BE2C (cell line): ENCODE measurements at regions not wholly inside any gene's neighbourhood (a gene's known extent, or its start where the extent isn't known, plus 50 kb on each side); places are given as distances from the start of the nearest gene placed in this dataset.

Experiments
- DNase-seq: peaks from one replicate; pipeline ENCODE4 v3.0.0-alpha.2; 2020
- H3K27me3 ChIP-seq: fragments of 250-450 bp; sonication (Bioruptor Pico); 2 replicates; pipeline ENCODE4 v1.5.1; 2020; ENCODE audit warnings: mild to moderate bottlenecking
- H3K36me3 ChIP-seq: fragments of 250-450 bp; sonication (Bioruptor Pico); 2 replicates; pipeline ENCODE4 v1.5.1; 2020; ENCODE audit warnings: mild to moderate bottlenecking
- H3K4me1 ChIP-seq: fragments of 250-450 bp; sonication (Bioruptor Pico); 2 replicates; pipeline ENCODE4 v1.5.1; 2020
- H3K4me3 ChIP-seq: 2 replicates; pipeline ENCODE4 v1.5.1; 2011; ENCODE audit warnings: low read depth, low read length
- H3K9me3 ChIP-seq: fragments of 250-450 bp; sonication (Bioruptor Pico); 2 replicates; pipeline ENCODE4 v1.5.1; 2020
- TF ChIP-seq, protein P1 (sequence below): IDR thresholded peaks from 2 replicates; pipeline ENCODE4 v1.5.1; 2012; ENCODE audit warnings: mild to moderate bottlenecking, low read depth, low read length

DNA sequence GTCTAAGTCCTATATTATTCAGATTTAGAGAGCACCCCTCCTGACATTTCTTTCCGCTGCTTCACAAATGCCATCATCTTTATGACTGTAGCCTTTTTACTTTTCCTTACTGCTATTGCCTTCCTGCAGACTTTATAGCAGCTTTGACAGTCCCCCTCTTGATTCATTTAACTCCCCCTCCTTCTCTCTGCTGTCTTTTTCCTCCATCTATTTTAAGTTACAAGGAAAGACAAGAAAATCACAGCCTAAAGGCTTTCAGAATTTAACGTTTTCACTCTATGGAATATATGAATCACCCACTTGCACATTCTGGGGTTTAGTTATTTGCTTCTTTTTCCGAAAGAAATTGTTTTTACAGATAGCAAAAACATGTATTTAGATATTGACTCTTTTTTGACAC, 183.4 kb upstream of the SETBP1 start:
- H3K27me3 ChIP-seq = no peaks in the 10 kb centered on the region

DNA sequence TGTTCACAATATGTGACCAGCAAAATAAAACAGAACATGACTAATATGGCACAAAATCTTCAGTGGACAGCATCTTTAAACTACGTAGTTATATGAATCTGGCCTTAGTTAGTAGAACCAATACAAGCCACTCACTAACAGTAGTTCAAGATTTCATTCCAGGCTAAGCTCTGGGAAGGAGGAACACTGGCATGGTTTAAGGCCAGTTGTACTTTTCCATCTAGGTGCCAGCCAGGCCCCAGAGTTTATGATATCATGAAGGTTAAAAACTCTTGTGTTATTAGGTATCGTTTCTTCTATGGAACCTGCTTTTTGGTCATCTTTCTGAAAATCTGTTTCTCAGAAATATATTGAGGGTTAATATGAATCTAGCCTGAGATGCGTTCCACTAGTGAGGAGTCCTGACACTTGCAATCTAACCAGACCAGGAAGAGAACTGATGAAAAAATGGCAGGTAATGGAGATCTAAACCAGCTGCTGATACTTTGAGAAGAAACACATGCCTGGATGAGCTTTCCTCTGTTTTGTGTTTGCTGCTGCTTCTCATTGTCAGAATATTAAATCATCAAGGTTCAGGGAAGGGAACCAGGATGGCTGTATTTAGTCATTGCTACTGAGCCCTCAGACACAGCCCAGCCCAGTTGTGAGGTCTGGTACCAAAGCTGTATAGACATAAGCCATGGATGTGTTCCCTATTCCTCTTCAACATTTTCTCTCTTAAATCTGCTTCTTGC, 182.8 kb upstream of the SETBP1 start:
- H3K36me3 ChIP-seq = no peaks in the 10 kb centered on the region
- H3K27me3 ChIP-seq = no peaks in the 10 kb centered on the region

More for the DNA sequence above, 183.4 kb upstream of the SETBP1 start:
- TF ChIP-seq, protein P1, sequence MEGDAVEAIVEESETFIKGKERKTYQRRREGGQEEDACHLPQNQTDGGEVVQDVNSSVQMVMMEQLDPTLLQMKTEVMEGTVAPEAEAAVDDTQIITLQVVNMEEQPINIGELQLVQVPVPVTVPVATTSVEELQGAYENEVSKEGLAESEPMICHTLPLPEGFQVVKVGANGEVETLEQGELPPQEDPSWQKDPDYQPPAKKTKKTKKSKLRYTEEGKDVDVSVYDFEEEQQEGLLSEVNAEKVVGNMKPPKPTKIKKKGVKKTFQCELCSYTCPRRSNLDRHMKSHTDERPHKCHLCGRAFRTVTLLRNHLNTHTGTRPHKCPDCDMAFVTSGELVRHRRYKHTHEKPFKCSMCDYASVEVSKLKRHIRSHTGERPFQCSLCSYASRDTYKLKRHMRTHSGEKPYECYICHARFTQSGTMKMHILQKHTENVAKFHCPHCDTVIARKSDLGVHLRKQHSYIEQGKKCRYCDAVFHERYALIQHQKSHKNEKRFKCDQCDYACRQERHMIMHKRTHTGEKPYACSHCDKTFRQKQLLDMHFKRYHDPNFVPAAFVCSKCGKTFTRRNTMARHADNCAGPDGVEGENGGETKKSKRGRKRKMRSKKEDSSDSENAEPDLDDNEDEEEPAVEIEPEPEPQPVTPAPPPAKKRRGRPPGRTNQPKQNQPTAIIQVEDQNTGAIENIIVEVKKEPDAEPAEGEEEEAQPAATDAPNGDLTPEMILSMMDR = no peak
- H3K4me3 ChIP-seq = no peak overlapping the region
- no peaks in the 10 kb centered on the region for H3K4me1 ChIP-seq
- no peaks in the 10 kb centered on the region for H3K9me3 ChIP-seq
- DNase-seq = no peak
- H3K36me3 ChIP-seq = no peaks in the 10 kb centered on the region

DNA sequence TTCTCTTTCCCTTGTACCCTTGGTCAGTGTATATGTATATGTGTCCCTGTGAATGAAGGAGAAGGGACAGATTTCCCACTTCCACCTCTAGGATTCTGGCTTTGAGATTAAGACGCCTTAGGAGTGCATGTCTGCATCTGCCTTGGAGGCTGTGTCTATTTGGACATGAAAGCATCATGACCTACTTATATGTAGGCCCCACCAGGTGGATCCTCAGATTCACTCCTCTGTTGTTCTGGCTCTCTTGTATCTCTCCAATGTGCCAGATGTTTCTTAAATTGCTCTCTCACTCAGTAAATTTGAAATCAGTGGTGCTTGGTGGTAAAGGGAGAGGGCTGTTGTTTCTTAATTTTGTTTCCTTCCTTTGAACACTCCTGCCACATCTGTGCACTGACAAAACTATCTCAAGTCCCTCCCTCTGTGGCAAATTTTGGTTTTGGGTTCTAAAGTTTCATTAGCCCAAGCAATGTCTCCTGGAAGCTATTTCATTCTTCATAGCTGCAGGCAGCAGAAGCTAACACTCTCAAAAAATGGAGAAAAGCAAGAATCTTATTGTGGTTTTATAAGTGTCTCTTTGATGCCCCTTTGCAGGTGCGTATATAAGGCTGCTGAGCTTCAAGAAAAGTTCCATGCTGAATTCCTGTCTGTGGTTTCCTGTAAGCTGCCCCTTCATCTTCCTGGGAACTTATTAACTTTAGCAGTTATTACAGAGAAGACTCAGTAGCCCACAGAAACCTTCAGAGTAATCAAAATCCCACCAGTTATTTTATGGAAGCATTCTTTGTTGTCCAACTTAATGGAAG, 179.7 kb upstream of the SETBP1 start:
- Histone ChIP-seq H3K9me3 (no peaks in the 10 kb centered on the region), H3K36me3 (no peaks in the 10 kb centered on the region), H3K4me1 (no peaks in the 10 kb centered on the region), H3K27me3 (no peaks in the 10 kb centered on the region), H3K4me3 (no peak overlapping the region)
- TF ChIP-seq, protein P1 = no peak
- DNase-seq = no peak

More for the DNA sequence above, 182.8 kb upstream of the SETBP1 start:
- TF ChIP-seq, protein P1 = no peak
- Histone ChIP-seq H3K4me3 (no peak overlapping the region), H3K9me3 (no peaks in the 10 kb centered on the region), H3K4me1 (no peaks in the 10 kb centered on the region)
- DNase-seq = no peak

DNA sequence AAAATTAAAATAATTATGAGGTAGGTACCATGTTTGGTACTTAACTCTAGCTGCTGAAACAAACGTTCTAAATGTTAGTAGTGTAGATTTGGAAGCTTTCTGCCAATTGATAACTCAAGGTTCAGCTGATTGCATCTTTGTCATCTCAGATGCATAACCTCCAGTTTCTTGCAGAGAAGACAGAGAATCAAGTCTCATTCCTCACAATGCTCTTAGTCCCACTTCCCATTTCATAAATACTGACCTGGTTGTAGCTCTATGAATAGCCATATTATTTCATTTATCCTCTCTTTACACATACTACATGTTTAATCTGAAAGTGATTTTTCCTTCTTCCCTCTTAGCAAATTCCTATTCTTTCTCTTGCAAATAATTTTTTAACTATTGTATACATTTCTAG, 178.5 kb upstream of the SETBP1 start:
- TF ChIP-seq, protein P1 = no peak
- no peaks in the 10 kb centered on the region for H3K9me3 ChIP-seq
- H3K4me3 ChIP-seq = no peak overlapping the region
- H3K4me1 ChIP-seq = no peaks in the 10 kb centered on the region
- no peaks in the 10 kb centered on the region for H3K27me3 ChIP-seq
- DNase-seq = no peak
- H3K36me3 ChIP-seq = no peaks in the 10 kb centered on the region

DNA sequence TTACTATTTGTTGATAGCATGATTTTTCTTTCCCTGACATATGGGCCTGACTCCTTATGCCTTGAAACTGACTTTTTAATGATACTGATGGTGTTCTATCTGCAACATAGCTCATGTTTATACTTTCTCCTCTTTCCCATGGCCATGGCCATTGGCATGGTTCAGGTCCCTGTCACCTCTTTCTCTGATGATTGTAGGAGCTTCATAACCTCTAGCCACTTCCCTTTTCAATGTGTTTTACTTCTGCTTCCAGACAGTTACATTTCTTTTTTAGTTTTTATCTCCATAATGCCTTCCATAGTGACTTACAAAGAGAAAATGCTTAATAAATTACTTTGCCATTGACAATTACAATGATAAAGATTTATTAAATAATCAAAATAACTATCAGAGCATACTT, 177.9 kb upstream of the SETBP1 start:
- Histone ChIP-seq H3K4me3 (no peak overlapping the region), H3K9me3 (no peaks in the 10 kb centered on the region), H3K4me1 (no peaks in the 10 kb centered on the region), H3K36me3 (no peaks in the 10 kb centered on the region), H3K27me3 (no peaks in the 10 kb centered on the region)
- no peak for DNase-seq
- TF ChIP-seq, protein P1 = no peak

DNA sequence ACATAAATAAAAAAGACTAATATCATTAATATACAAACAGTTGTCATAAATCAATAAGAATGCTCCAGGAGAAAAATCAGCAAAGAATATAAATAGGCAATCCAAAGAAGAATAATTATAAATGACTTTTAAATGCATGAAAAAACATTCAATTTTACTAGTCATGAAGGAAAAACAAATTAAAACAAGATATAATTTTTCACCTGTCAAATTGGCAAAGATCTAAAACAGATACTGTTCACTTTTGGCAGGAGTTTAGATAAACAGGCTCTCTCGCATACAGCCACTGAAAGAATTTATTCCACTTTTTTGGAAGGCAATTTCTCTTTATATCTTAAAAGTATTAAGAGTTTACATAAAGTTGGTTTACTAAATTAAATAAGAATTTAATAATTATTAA, 176.8 kb upstream of the SETBP1 start:
- no peaks in the 10 kb centered on the region for H3K27me3 ChIP-seq
- no peaks in the 10 kb centered on the region for H3K4me1 ChIP-seq
- no peaks in the 10 kb centered on the region for H3K9me3 ChIP-seq
- TF ChIP-seq, protein P1 = no peak
- DNase-seq = no peak
- H3K36me3 ChIP-seq = no peaks in the 10 kb centered on the region
- H3K4me3 ChIP-seq = no peak overlapping the region
